Effector memory CD4-positive, alpha-beta T cell (primary cell): ENCODE measurements at regions not wholly inside any gene's neighbourhood (a gene's known extent, or its start where the extent isn't known, plus 50 kb on each side); places are given as distances from the start of the nearest gene placed in this dataset.

ENCODE experiments used
- DNase-seq, 3 donors: peaks; one replicate each; pipeline ENCODE4 v3.0.0-alpha.2; 2020
- H3K27ac ChIP-seq: 2 replicates; pipeline ENCODE4 v1.7.0; 2013; ENCODE audit warnings: mild to moderate bottlenecking, low read length, moderate library complexity; ENCODE audit not compliant: insufficient read depth, poor library complexity, severe bottlenecking
- H3K27me3 ChIP-seq: replicated peaks from 2 replicates; pipeline ENCODE4 v1.7.0; 2013; ENCODE audit warnings: mild to moderate bottlenecking, low read length; ENCODE audit not compliant: insufficient read depth, control insufficient read depth, poor library complexity, severe bottlenecking
- H3K36me3 ChIP-seq: 2 replicates; pipeline ENCODE4 v1.7.0; 2013; ENCODE audit warnings: mild to moderate bottlenecking, low read length, moderate library complexity; ENCODE audit not compliant: control insufficient read depth, insufficient read depth
- H3K4me1 ChIP-seq: 2 replicates; pipeline ENCODE4 v1.7.0; 2013; ENCODE audit warnings: low read length, mild to moderate bottlenecking; ENCODE audit not compliant: control insufficient read depth, insufficient read depth, poor library complexity, severe bottlenecking
- H3K4me3 ChIP-seq: 2 replicates; pipeline ENCODE4 v1.7.0; 2013; ENCODE audit warnings: low read length, low read depth, mild to moderate bottlenecking; ENCODE audit not compliant: insufficient read depth, poor library complexity, severe bottlenecking
- H3K9me3 ChIP-seq: 2 replicates; pipeline ENCODE4 v1.7.0; 2013; ENCODE audit warnings: mild to moderate bottlenecking, low read length, moderate library complexity; ENCODE audit not compliant: control insufficient read depth

DNA sequence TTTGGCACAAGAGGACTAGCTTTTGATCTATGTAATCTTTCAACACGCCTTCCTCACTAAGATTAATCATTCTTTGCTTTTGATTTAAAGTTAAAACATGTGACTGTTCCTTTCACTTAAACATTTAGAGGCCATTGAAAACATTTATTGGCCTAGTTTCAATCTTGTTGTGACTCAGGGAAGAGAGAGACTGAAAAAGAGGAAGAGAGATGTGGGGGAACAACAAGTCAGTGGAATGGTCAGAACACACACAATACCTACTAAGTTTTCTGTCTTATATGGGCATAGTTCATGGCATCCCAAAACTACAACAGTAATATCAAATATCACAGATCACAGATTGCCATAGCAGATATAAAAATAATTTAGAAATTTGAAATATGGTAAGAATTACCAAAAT is 812.9 kb upstream of the AGA start:
- Histone ChIP-seq H3K36me3 (no peaks in the 10 kb centered on the region), H3K27ac (no peak overlapping the region), H3K9me3 (no peaks in the 10 kb centered on the region), H3K4me1 (no peaks in the 10 kb centered on the region), H3K27me3 (no peaks in the 10 kb centered on the region), H3K4me3 (no peak overlapping the region)
- no peak for DNase-seq

DNA sequence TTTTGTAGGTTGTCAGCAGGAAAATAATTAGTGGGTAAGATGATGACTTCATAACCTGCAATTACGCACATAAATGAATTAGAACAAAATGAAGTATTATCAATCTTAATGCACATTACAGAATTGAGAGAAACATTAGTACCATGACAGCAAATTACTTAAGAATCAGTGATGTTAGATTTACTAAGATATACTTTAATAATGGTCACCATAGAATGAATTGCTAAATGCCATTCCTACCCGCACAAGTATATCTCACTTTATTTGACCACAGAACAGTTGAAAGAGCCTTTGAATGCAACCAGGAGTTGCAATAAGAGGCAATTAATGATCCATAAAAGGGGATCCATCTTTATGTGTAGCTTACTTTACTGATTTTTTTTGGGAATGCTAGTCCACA is 816.4 kb upstream of the AGA start:
- no peaks in the 10 kb centered on the region for H3K36me3 ChIP-seq
- H3K4me1 ChIP-seq, result no peaks in the 10 kb centered on the region
- no peak overlapping the region for H3K27ac ChIP-seq
- no peaks in the 10 kb centered on the region for H3K27me3 ChIP-seq
- no peak for DNase-seq
- H3K4me3 ChIP-seq, result no peak overlapping the region
- no peaks in the 10 kb centered on the region for H3K9me3 ChIP-seq

DNA sequence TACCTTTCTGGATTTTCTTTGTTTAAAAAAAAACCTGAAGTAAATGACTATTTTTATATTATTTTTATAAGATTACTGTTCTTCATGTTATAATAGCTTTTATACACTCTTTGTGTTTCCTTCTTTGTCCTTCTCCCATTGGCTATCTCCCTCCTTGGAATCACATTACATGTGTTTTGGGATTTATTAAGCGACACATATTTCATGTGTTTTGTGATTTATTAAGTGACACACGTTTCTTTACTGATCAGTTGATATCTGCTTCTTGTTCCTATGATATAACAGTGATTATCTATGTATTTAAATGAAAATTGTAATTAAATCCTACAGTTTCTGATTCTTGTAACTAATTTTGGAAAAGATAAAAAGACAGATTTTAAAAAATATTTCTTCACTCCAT is 817.3 kb upstream of the AGA start:
- H3K9me3 ChIP-seq, result no peaks in the 10 kb centered on the region
- no peaks in the 10 kb centered on the region for H3K36me3 ChIP-seq
- no peak for DNase-seq
- no peaks in the 10 kb centered on the region for H3K4me1 ChIP-seq
- H3K4me3 ChIP-seq, result no peak overlapping the region
- H3K27me3 ChIP-seq, result no peaks in the 10 kb centered on the region
- H3K27ac ChIP-seq, result no peak overlapping the region

DNA sequence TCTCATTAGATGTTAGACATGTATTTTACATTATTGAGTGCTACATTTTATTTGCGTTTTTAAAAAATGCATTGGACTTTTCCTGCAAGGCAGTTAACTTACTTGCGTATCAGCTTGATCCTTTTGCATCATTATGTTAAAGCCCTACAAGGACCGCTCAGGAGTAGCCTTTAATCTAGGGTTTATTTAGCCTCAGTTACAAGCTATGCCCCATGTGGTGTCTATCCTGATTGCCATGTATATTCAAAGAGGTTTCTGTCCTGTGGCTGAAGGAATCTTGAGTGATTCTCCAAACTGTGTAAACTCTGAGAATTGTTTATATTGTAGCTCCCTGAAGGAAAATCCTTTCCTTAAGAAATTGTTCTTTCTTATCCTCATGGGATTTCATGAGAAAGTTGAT is 821.8 kb upstream of the AGA start:
- Histone ChIP-seq H3K4me1 (no peaks in the 10 kb centered on the region), H3K27me3 (no peaks in the 10 kb centered on the region), H3K4me3 (no peak overlapping the region), H3K27ac (no peak overlapping the region), H3K36me3 (no peaks in the 10 kb centered on the region), H3K9me3 (no peaks in the 10 kb centered on the region)
- no peak for DNase-seq

DNA sequence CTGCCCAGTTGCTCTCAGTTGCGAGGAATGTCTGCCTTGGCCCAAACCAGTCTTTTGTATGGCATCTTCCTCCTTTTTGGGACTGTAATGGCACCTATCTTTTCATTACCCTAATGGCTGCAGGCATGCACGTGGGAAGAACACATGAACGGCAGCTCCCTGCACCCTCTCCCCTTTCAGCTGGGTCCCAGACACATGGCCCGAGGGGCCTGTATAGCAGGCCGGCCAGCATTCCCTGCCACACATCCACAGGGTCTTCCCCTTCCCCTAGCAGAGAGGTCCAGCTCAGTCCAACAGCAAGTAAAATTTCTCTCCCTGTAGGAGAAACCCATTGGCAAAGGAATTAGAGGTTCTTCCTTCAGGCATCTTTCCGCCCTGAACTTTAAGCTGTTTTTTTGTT is 829.1 kb upstream of the AGA start:
- no peaks in the 10 kb centered on the region for H3K4me1 ChIP-seq
- H3K27me3 ChIP-seq, result no peaks in the 10 kb centered on the region
- no peak for DNase-seq
- H3K27ac ChIP-seq, result no peak overlapping the region
- no peaks in the 10 kb centered on the region for H3K9me3 ChIP-seq
- no peaks in the 10 kb centered on the region for H3K36me3 ChIP-seq
- no peak overlapping the region for H3K4me3 ChIP-seq

DNA sequence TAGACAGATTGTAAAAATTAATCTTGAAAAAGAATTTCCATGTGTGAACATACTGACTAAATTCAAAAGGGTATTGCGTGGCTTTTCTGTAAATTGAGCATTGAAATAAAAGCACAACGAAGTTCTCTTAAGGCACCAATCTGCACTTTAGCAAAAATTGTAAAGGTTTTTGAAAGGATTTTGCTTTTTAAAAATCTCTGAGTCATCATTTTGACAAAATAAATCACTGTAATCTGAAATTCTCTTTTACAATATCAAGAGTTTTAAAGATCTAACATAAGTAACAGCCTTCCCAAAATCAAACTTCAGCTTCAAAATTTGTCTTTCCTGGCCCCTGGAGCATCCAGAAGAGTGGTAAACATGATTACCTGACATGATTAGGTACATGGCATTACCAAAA is 830.9 kb upstream of the AGA start:
- no peaks in the 10 kb centered on the region for H3K9me3 ChIP-seq
- no peaks in the 10 kb centered on the region for H3K4me1 ChIP-seq
- no peaks in the 10 kb centered on the region for H3K36me3 ChIP-seq
- DNase-seq, result no peak
- no peaks in the 10 kb centered on the region for H3K27me3 ChIP-seq
- no peak overlapping the region for H3K27ac ChIP-seq
- H3K4me3 ChIP-seq, result no peak overlapping the region

DNA sequence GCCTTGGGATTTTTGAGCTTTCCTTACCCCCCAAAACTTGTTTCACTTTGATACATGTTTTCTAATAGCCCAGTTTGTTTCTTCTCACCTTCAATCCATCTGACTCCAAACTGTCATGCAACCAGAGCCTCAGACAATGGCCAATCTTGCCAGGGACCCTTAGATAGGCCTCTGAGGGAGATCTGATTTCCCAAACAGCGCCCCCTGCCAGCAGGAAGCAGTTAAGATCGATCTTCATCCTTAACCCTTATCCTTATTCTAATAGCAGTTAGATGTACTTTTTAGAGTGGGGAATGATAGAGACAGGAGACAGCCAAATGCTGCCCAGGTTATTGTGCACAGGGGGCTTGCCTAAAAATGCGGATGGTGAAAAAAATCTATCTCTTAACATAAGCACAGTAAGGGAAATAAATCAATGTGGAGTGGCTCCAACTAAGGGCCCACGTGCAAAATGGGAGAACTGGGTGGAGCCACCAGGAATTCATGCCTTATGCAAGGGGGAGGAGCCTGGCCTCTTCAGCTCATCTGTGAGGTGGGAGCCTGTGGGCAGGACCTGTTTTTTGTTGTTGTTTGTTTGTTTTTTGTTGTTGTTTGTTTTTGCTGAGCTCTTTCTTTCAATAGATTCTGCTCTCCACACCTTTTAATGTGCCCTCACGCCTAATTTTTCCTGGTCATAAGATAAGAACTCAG is 833.6 kb upstream of the AGA start:
- no peak overlapping the region for H3K27ac ChIP-seq
- no peaks in the 10 kb centered on the region for H3K4me1 ChIP-seq
- no peak overlapping the region for H3K4me3 ChIP-seq
- H3K36me3 ChIP-seq, result no peaks in the 10 kb centered on the region
- no peaks in the 10 kb centered on the region for H3K9me3 ChIP-seq
- no peaks in the 10 kb centered on the region for H3K27me3 ChIP-seq
- DNase-seq, result no peak

DNA sequence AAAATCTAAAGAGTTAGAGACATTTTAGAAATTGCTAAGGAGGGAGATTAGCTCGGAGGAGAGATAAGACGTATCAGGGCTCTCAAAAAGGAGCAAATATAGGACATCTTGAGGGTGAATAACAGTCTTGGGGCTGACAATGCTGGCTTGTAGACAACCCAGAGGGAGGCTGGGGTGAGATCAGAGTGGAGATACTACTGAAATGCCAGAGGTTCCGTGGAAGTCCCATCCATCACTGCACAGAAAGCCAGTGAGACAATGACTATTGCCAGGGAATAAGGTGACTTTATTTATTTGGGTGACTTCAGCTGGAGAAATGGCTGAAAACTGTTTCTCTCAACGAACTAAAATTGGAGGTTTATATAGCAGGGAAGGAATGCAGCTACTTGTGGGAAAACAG is 838.1 kb upstream of the AGA start:
- H3K27me3 ChIP-seq, result no peaks in the 10 kb centered on the region
- H3K27ac ChIP-seq, result no peak overlapping the region
- DNase-seq, result no peak
- H3K9me3 ChIP-seq, result no peaks in the 10 kb centered on the region
- H3K4me1 ChIP-seq, result no peaks in the 10 kb centered on the region
- H3K36me3 ChIP-seq, result no peaks in the 10 kb centered on the region
- H3K4me3 ChIP-seq, result no peak overlapping the region

DNA sequence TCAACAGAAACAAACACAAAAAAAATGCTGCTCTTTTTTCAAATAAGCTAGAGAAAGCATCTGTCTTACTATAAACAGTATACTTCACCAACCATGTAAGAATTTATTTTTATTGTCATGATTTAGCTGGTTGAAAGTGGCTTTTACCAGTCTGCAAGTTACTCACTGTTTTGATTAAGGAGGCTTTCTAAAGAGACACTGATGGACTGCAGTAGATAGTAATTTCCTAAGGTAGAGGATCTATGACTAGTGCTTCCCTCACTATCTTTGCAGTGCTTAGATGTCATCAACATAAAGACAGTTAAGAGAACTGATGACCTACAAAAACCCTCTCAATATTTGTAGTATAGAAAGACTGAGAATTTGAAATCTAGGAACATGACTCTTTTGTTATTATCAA is 846.2 kb upstream of the AGA start:
- no peaks in the 10 kb centered on the region for H3K4me1 ChIP-seq
- no peaks in the 10 kb centered on the region for H3K36me3 ChIP-seq
- H3K4me3 ChIP-seq, result no peak overlapping the region
- no peak overlapping the region for H3K27ac ChIP-seq
- DNase-seq, result no peak
- no peaks in the 10 kb centered on the region for H3K27me3 ChIP-seq
- H3K9me3 ChIP-seq, result no peaks in the 10 kb centered on the region

DNA sequence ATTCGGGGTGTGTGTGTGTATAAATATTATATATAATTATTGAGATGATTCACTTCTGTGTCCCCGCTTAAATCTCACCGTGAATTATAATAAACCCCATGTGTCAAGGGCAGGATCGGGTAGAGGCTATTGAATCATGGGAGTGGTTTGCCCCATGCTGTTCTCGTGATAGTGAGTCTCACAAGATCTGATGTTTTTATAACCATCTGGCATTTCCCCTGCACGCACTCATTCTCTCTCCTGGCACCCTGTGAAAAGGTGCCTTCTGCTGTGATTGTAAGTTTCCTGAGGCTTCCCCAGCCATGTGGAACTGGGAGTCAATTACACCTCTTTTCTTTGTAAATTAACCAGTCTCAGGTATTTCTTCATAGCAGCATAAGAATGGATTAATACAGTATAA is 851.4 kb upstream of the AGA start:
- Histone ChIP-seq H3K4me3 (no peak overlapping the region), H3K36me3 (no peaks in the 10 kb centered on the region), H3K9me3 (no peaks in the 10 kb centered on the region), H3K27ac (no peak overlapping the region), H3K4me1 (no peaks in the 10 kb centered on the region), H3K27me3 (no peaks in the 10 kb centered on the region)
- no peak for DNase-seq
